ACC112 (cell line): ENCODE measurements at regions not wholly inside any gene's neighbourhood (a gene's known extent, or its start where the extent isn't known, plus 50 kb on each side); places are given as distances from the start of the nearest gene placed in this dataset.
A peak's percentile ranks its signal among the peaks of the same experiment; 100 is the strongest.

ENCODE experiments used
- H2AFZ ChIP-seq: fragments of 200-600 bp; sonication (generic); one replicate; pipeline ENCODE4 v1.6.0; 2017; ENCODE audit warnings: antibody characterized with exemption, low read length; ENCODE audit not compliant: unreplicated experiment
- H3K27ac ChIP-seq: fragments of 200-600 bp; sonication (generic); 2 replicates; pipeline ENCODE4 v1.5.1; 2014; ENCODE audit warnings: low read depth, mild to moderate bottlenecking, antibody characterized with exemption, low read length, moderate library complexity
- H3K27me3 ChIP-seq: fragments of 200-600 bp; sonication (generic); 2 replicates; pipeline ENCODE4 v1.6.1; 2014; ENCODE audit warnings: mild to moderate bottlenecking, antibody characterized with exemption, low read length, moderate library complexity, mixed read lengths; ENCODE audit not compliant: insufficient read depth
- H3K36me3 ChIP-seq: fragments of 200-600 bp; sonication (generic); 2 replicates; pipeline ENCODE4 v1.6.1; 2016; ENCODE audit warnings: mild to moderate bottlenecking, antibody characterized with exemption, low read length, moderate library complexity, mixed read lengths; ENCODE audit not compliant: insufficient read depth
- H3K4me1 ChIP-seq: fragments of 200-600 bp; sonication (generic); one replicate; pipeline ENCODE4 v1.6.1; 2016; ENCODE audit warnings: low read length, mixed read lengths; ENCODE audit not compliant: insufficient read depth, unreplicated experiment, control insufficient read depth
- H3K4me3 ChIP-seq: fragments of 200-600 bp; sonication (generic); 2 replicates; pipeline ENCODE4 v1.5.1; 2014; ENCODE audit warnings: mild to moderate bottlenecking, low read depth, low read length
- H3K79me2 ChIP-seq: fragments of 200-600 bp; sonication (generic); one replicate; pipeline ENCODE4 v1.6.0; 2016; ENCODE audit warnings: low read length; ENCODE audit not compliant: control insufficient read depth, unreplicated experiment, insufficient read depth

DNA sequence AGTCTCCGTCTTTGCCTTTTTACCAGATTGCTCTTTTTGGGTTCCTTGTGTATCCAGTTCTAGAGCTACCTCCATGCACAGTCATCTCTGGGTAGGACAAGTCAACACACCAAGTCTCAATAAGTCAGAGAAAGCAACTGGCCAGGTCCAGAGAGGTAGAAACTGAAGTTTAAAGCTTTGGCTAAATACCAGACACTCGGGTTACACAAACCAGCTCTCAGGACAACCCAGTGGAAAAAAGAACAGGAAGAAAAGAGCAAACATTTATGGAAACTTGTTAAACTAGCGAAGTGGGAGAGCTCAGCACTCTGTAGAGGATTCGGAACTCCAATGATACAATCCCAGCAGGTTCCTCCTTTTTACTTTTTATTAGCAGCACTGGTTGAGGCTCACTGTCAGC lies 291.0 kb upstream of the CPEB2 start:
- H2AFZ ChIP-seq = no peak overlapping the region

DNA sequence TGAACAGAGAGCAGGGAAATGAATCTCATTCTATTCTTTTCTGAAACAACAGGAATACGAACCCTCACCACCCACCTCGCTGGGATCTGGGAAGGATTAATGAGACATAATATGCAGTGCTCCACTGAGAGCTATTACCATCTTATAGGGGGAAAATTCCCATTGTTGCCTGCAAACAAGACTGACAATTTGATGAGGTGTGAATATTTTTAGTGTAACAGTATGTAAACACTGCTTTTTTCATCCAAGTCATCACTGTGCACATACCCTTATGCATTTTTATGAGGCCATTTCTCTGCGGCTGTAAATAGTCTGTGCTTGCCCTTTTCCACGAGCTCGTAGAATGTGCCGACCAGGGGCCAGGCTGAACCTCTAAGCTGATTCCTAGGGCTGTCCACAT lies 285.6 kb upstream of the CPEB2 start:
- Histone ChIP-seq H3K36me3 (no peaks in the 10 kb centered on the region), H3K27ac (peak overlapping the region; percentile 4; the same call in 1 of the 2 replicates), H3K27me3 (no peaks in the 10 kb centered on the region), H3K4me1 (peaks cover 18% of the 10 kb centered on the region), H2AFZ (no peak overlapping the region), H3K79me2 (no peaks in the 10 kb centered on the region), H3K4me3 (no peak overlapping the region)

More for the DNA sequence above, 291.0 kb upstream of the CPEB2 start:
- Histone ChIP-seq H3K4me3 (no peak overlapping the region), H3K79me2 (no peaks in the 10 kb centered on the region), H3K27me3 (no peaks in the 10 kb centered on the region), H3K4me1 (no peaks in the 10 kb centered on the region), H3K27ac (no peak overlapping the region), H3K36me3 (no peaks in the 10 kb centered on the region)

DNA sequence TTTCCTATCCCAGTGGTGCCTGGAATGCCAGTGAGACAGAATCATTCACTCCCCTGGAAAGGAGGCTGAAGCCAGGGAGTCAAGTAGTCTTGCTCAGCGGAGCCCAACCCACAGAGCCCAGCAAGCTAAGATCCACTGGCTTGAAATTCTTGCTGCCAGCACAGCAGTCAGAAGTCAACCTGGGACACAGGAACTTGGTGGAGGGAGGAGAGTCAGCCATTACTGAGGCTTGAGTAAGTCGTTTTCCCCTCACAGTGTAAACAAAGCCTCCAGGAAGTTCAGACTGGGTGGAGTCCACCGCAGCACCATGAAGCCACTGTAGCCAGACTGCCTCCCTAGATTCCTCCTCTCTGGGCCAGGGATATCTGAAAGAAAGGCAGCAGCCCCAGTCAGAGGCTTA lies 283.2 kb upstream of the CPEB2 start:
- H3K79me2 ChIP-seq = no peaks in the 10 kb centered on the region
- H3K27ac ChIP-seq = peak overlapping the region; percentile 28
- H2AFZ ChIP-seq = peak overlapping the region; percentile 15
- H3K27me3 ChIP-seq = no peaks in the 10 kb centered on the region
- no peak overlapping the region for H3K4me3 ChIP-seq
- no peaks in the 10 kb centered on the region for H3K36me3 ChIP-seq
- peaks cover 18% of the 10 kb centered on the region for H3K4me1 ChIP-seq

DNA sequence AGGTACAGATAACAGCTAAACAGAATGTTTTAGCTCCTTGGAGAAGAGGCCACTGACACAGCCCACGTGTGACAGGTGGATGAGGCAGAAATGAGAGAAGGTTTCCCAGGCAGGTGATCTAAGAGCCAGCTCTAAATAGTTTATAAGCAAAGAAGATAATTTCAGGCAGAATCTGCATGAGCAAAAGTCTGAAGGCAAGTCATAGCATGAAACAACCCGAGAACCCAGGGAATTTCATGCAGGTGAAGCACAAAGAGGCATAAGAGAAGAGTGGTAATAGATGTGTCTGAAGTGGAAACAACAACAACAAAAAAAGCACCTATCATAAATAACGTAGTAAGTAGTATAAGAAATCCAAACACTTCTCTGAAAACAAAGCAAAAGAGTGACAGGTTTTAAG lies 275.8 kb upstream of the CPEB2 start:
- H3K27me3 ChIP-seq = no peaks in the 10 kb centered on the region
- no peaks in the 10 kb centered on the region for H3K79me2 ChIP-seq
- peak overlapping the region; percentile 24; the same call in 1 of the 2 replicates for H3K4me3 ChIP-seq
- H3K4me1 ChIP-seq = peaks cover 20% of the 10 kb centered on the region
- H3K36me3 ChIP-seq = no peaks in the 10 kb centered on the region
- peak overlapping the region; percentile 66 for H3K27ac ChIP-seq
- H2AFZ ChIP-seq = no peak overlapping the region

DNA sequence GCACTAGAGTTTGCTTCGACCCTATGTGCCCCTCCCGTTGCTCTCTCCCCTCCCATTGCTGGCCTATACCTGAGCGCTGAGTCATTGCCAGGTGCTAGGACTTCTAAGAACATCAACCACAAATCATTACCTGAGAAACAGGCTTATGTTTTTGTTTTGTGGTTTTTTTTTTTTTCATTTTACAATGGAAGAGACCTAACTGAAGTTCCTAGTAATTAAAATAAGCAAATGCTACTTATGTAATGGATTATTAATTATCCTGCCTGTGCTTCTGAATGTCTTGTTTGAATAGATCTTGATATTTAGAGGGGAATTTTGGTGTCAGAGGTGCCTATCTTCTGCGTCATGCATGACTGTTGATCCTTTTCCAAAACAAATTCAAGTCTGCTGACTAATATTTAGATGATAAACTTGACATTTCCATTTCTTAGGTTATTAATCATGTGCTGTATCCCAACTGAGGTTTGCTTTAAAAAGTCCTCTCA lies 275.4 kb upstream of the CPEB2 start:
- Histone ChIP-seq H3K4me1 (peaks cover 20% of the 10 kb centered on the region), H2AFZ (no peak overlapping the region), H3K27me3 (no peaks in the 10 kb centered on the region), H3K36me3 (no peaks in the 10 kb centered on the region), H3K4me3 (no peak overlapping the region; the same call in 1 of the 2 replicates), H3K27ac (peak overlapping the region; percentile 66), H3K79me2 (no peaks in the 10 kb centered on the region)

DNA sequence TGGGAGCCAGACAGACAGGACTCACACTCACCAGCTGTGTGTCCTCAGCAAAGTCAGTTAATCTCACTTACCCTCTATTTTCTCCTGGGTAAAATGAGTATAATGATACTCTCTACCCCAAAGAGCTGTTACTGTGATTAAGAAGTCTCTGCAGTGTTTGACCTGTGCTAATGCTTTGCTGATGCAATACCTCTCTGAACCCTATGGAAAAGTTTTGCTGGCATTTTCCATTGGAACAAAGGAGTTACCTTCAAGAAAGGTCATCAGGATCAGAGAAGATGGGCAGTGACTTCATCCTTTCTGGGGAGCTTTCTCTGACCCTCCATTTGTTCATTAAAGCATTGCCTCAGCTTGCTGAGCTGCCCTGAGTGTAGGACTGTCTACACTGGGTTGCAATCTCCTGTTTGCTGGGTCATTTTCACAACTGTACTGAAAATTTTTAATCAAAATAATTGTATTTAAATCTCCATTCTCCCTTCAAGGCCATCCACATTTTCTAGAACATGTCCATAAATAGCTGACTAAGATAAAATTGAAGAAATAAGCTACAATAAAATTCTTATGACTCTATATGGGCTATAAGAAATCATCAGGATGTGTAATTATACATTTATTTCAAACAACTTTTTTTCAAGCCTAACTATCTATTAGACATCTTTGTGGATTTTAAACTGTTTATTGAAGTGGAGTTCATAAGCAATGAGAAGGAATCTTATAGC lies 272.8 kb upstream of the CPEB2 start:
- Histone ChIP-seq H2AFZ (no peak overlapping the region), H3K36me3 (no peaks in the 10 kb centered on the region), H3K27me3 (no peaks in the 10 kb centered on the region), H3K4me1 (peaks cover 20% of the 10 kb centered on the region), H3K27ac (no peak overlapping the region), H3K4me3 (no peak overlapping the region), H3K79me2 (no peaks in the 10 kb centered on the region)

DNA sequence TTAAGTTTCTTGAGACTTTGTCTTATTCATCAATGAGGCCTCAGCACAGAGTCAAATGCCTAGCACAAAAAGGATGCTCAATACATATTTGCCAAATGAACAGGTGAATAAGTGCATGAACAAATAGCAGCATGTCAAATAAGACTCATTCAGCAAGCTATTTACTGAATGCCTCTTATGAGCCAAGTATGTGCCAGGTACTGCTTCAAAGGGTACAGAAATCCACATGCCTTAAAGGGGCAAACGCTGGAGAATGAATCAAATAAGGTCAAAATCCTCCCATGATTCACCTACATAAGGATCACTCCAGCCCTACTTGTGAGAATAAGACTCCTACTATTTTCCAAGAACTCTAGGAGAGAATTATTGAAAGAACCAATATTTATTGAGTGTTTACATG lies 260.2 kb upstream of the CPEB2 start:
- no peaks in the 10 kb centered on the region for H3K27me3 ChIP-seq
- H3K4me1 ChIP-seq = no peaks in the 10 kb centered on the region
- H3K79me2 ChIP-seq = no peaks in the 10 kb centered on the region
- no peaks in the 10 kb centered on the region for H3K36me3 ChIP-seq
- no peak overlapping the region for H2AFZ ChIP-seq
- H3K4me3 ChIP-seq = no peak overlapping the region
- no peak overlapping the region for H3K27ac ChIP-seq

DNA sequence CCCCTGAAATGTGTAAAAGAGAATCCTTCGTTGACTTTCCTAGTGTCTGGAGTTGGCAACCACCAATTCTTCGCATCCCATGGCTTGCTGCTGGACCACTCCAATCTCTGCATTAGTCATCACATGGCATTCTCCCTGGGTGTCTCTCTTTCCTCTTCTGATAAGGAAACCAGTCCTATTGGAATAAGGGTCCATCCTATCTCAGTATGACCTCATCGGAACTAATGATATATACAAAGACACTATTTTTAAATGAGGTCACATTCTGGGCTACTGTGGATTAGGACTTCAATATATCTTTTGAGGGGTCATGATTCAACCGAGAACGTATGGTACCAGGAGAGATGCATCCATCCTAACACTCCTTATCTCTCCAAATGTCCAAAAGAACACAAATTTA lies 259.1 kb upstream of the CPEB2 start:
- Histone ChIP-seq H2AFZ (no peak overlapping the region), H3K27me3 (no peaks in the 10 kb centered on the region), H3K4me3 (no peak overlapping the region), H3K36me3 (no peaks in the 10 kb centered on the region), H3K4me1 (no peaks in the 10 kb centered on the region), H3K79me2 (no peaks in the 10 kb centered on the region), H3K27ac (no peak overlapping the region)

DNA sequence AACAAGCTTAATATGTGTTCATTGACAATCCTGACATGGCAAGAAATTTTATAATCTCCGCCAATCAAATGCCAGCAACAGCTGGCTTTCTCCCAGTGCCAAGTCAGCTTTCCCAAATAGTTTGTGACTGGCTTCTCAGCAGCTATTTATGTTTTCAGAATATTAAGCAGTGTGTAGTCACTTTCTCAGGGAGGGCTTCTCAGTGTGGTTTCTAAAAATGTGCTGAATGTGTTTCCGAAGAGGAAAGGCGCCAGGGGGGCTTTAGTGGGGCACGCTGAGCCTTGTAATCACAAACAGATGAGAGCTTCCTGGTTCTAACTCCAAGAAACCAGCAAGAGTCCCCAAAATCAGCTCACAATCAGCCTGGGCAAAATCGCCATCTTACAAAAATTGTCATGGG lies 258.7 kb upstream of the CPEB2 start:
- Histone ChIP-seq H3K27ac (no peak overlapping the region), H2AFZ (no peak overlapping the region), H3K36me3 (no peaks in the 10 kb centered on the region)

DNA sequence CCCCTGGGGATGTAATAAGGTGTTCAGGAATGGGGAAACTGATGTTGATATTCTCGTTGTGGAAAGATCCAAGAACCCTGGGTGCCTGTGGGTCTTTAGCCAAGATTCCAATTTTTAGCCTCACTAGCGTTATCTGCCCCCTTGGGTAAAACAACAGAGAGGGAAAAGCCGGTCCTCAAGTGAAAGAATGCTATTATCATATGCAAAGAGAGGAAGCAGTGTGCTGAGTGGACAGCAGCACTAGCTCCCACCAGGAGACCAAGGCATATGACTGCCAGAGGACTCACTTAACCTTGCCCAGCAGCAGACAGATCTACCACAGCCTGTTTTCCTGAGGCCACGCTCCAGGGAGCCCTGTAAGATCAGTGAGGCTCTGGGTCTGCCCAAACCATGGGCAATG lies 257.9 kb upstream of the CPEB2 start:
- H3K4me1 ChIP-seq = no peaks in the 10 kb centered on the region
- H3K4me3 ChIP-seq = no peak overlapping the region
- no peak overlapping the region for H3K27ac ChIP-seq
- no peaks in the 10 kb centered on the region for H3K79me2 ChIP-seq
- no peak overlapping the region for H2AFZ ChIP-seq
- H3K36me3 ChIP-seq = no peaks in the 10 kb centered on the region
- no peaks in the 10 kb centered on the region for H3K27me3 ChIP-seq

More for the DNA sequence above, 258.7 kb upstream of the CPEB2 start:
- no peaks in the 10 kb centered on the region for H3K4me1 ChIP-seq
- no peaks in the 10 kb centered on the region for H3K79me2 ChIP-seq
- H3K4me3 ChIP-seq = no peak overlapping the region
- H3K27me3 ChIP-seq = no peaks in the 10 kb centered on the region

DNA sequence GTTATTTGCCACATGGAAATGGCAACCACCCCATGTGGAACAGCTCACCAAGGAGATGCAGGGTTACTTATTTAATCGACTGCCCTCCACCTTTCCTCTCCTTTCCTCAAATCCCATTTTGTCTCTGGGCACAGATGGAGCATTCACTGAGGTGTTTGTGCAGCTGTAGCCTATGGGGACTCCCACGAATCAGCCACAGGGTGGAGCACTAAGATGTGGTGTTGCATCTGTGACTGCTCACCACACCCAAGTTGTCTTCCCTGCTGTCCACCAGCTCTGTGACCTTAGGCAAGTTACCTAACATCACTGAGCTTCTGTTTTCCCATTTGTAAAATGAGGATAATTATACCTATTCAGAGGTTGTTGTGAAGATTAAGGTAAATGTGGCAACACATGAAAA lies 252.4 kb upstream of the CPEB2 start:
- peaks cover 4% of the 10 kb centered on the region; the same call in 1 of the 2 replicates for H3K36me3 ChIP-seq
- no peak overlapping the region for H3K4me3 ChIP-seq
- H3K79me2 ChIP-seq = no peaks in the 10 kb centered on the region
- no peaks in the 10 kb centered on the region for H3K4me1 ChIP-seq
- H2AFZ ChIP-seq = no peak overlapping the region
- no peak overlapping the region for H3K27ac ChIP-seq
- H3K27me3 ChIP-seq = no peaks in the 10 kb centered on the region
